ENCODE measurements at regions not wholly inside any gene's neighbourhood (a gene's known extent, or its start where the extent isn't known, plus 50 kb on each side); places are given as distances from the start of the nearest gene placed in this dataset.

- 71% methylated on average over 9 of the region's 9 CpGs; no CpG with 5 or more reads in 1 of the 2 donors for WGBS, 2 donors
- H3K9me3 ChIP-seq = peaks cover 0 to 5% (median 1%) of the 10 kb centered on the region in 4 donors
Measured at GRCh38 chr2:240365971-240366471, 69.4 kb upstream of the GPC1 start.

GRCh38 chr2:240366901-240367300, 68.6 kb upstream of the GPC1 start:
- WGBS, 2 donors = 92 to 93% methylated on average over 15 to 19 of the region's 19 CpGs
- Histone ChIP-seq H3K9me3 (no peaks in the 10 kb centered on the region), H3K36me3 (no peaks in the 10 kb centered on the region), H3K27me3 (no peaks in the 10 kb centered on the region), H3K27ac (no peak overlapping the region), H3K4me1 (peaks cover 3 to 13% (median 10%) of the 10 kb centered on the region in 4 donors), H3K4me3 (no peak overlapping the region)
- ATAC-seq (ENCODE audit: low FRiP score in 2 of 2) (no peak), DNase-seq (no peak)
- TF ChIP-seq, protein P1, sequence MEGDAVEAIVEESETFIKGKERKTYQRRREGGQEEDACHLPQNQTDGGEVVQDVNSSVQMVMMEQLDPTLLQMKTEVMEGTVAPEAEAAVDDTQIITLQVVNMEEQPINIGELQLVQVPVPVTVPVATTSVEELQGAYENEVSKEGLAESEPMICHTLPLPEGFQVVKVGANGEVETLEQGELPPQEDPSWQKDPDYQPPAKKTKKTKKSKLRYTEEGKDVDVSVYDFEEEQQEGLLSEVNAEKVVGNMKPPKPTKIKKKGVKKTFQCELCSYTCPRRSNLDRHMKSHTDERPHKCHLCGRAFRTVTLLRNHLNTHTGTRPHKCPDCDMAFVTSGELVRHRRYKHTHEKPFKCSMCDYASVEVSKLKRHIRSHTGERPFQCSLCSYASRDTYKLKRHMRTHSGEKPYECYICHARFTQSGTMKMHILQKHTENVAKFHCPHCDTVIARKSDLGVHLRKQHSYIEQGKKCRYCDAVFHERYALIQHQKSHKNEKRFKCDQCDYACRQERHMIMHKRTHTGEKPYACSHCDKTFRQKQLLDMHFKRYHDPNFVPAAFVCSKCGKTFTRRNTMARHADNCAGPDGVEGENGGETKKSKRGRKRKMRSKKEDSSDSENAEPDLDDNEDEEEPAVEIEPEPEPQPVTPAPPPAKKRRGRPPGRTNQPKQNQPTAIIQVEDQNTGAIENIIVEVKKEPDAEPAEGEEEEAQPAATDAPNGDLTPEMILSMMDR (IDR thresholded peaks at IDR 0.05) = no peak
- no peak for TF ChIP-seq POLR2AphosphoS5 (IDR thresholded peaks at IDR 0.05)

More at GRCh38 chr2:240365971-240366471, 69.4 kb upstream of the GPC1 start:
- Histone ChIP-seq H3K4me1 (peaks cover 3 to 13% (median 10%) of the 10 kb centered on the region in 4 donors), H3K27me3 (no peaks in the 10 kb centered on the region), H3K27ac (no peak overlapping the region), H3K4me3 (no peak overlapping the region), H3K36me3 (no peaks in the 10 kb centered on the region)
- DNase-seq (peak in 1 of 2 donors; percentile 54), ATAC-seq (ENCODE audit: low FRiP score in 2 of 2) (no peak)
- TF ChIP-seq EP300 (IDR thresholded peaks at IDR 0.05) (no peak), POLR2AphosphoS5 (IDR thresholded peaks at IDR 0.05) (no peak), POLR2A (IDR thresholded peaks at IDR 0.05) (no peak)
- TF ChIP-seq, protein P1 (IDR thresholded peaks at IDR 0.05) = no peak

DNA sequence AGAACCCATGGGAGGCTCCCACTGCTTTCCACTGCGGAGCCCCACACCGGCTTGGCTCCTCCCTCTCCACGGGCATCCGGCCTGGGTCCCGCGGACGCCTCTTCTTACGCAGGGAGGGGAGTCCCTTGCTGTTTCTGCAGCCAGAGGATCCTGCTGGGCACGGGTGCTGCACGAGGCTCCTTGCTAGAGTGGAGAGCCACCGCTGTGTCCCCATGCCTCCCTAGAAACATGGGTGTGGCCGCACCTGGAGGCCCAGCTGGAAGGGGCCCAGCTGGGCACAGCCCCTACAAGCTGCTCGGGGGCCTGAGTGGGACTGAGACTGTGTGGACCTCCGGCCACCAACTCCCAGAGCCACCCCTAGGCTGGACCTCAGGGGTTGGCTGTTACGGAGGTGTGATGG, 67.7 kb upstream of the GPC1 start:
- 89 to 98% methylated on average over 12 to 15 of the region's 15 CpGs for WGBS, 2 donors
- DNase-seq = peak in 1 of 2 donors; percentile 72
- H3K27ac ChIP-seq = no peak overlapping the region
- no peaks in the 10 kb centered on the region for H3K36me3 ChIP-seq
- H3K4me3 ChIP-seq = no peak overlapping the region
- no peaks in the 10 kb centered on the region for H3K27me3 ChIP-seq
- ATAC-seq (ENCODE audit: low FRiP score in 2 of 2) = no peak
- TF ChIP-seq, protein P1 (IDR thresholded peaks at IDR 0.05) = no peak
- no peak for TF ChIP-seq EP300 (IDR thresholded peaks at IDR 0.05)
- TF ChIP-seq POLR2A (IDR thresholded peaks at IDR 0.05) = no peak
- TF ChIP-seq POLR2AphosphoS5 (IDR thresholded peaks at IDR 0.05) = no peak
- H3K9me3 ChIP-seq = no peaks in the 10 kb centered on the region
- peaks cover 3 to 13% (median 10%) of the 10 kb centered on the region in 4 donors for H3K4me1 ChIP-seq

- no peaks in the 10 kb centered on the region for H3K36me3 ChIP-seq
- TF ChIP-seq, protein P1 (IDR thresholded peaks at IDR 0.05) = no peak
- TF ChIP-seq POLR2A (IDR thresholded peaks at IDR 0.05) (no peak), POLR2AphosphoS5 (IDR thresholded peaks at IDR 0.05) (no peak), EP300 (IDR thresholded peaks at IDR 0.05) (no peak)
- no peaks in the 10 kb centered on the region for H3K27me3 ChIP-seq
- peak overlapping the region in 3 of 4 donors; percentile 77 to 84 (median 79) for H3K27ac ChIP-seq
- H3K4me3 ChIP-seq = no peak overlapping the region
- H3K4me1 ChIP-seq = peaks cover 3 to 13% (median 11%) of the 10 kb centered on the region in 4 donors
- no peaks in the 10 kb centered on the region for H3K9me3 ChIP-seq
- no peak for ATAC-seq (ENCODE audit: low FRiP score in 2 of 2)
- peak; percentile 45 to 60 for DNase-seq
- WGBS, 2 donors = 65 to 73% methylated on average over 7 to 15 of the region's 15 CpGs
Measured at GRCh38 chr2:240368781-240369331, 66.6 kb upstream of the GPC1 start.

DNA sequence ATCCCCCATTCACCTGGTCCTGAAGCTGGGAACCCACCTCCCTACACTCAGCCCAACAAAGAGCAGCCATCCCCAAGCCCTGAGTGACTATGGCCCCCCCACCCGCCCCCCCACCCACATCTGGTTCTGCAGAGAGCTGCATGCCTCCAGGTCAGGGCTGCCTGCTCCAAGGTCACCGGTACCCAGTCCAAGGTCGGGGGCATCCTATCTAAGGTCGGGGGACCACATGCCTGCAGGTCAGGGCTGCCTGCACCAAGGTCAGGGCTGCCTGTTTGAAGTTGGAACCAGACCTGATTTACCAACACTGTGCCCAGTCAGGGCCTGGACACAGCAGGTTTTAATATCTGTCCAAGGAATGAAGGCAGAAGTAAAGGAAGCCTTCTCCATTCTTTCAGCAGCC, 66.1 kb upstream of the GPC1 start:
- 83% methylated on average over 4 of the region's 4 CpGs; no CpG with 5 or more reads in 1 of the 2 donors for WGBS, 2 donors
- Histone ChIP-seq H3K27ac (peak overlapping the region; percentile 28 to 84 (median 78)), H3K27me3 (no peaks in the 10 kb centered on the region), H3K4me3 (no peak overlapping the region), H3K4me1 (peaks cover 3 to 13% (median 12%) of the 10 kb centered on the region in 4 donors), H3K9me3 (no peaks in the 10 kb centered on the region), H3K36me3 (no peaks in the 10 kb centered on the region)
- no peak for ATAC-seq (ENCODE audit: low FRiP score in 2 of 2)
- TF ChIP-seq POLR2A (IDR thresholded peaks at IDR 0.05) (no peak), EP300 (IDR thresholded peaks at IDR 0.05) (no peak), POLR2AphosphoS5 (IDR thresholded peaks at IDR 0.05) (no peak)
- no peak for DNase-seq
